K562 (cell line): ENCODE measurements at regions not wholly inside any gene's neighbourhood (a gene's known extent, or its start where the extent isn't known, plus 50 kb on each side); places are given as distances from the start of the nearest gene placed in this dataset.

Experiments
- AFF1 ChIP-seq, 2 experiments: fragments of 450-650 bp; IDR thresholded peaks; 2 replicates each; pipeline ENCODE4 v1.6.1; 2018; ENCODE audit warnings: mild to moderate bottlenecking in 2 of 2, low read depth in 1 of 2; ENCODE audit not compliant: partially characterized antibody in 2 of 2
- AFF4 ChIP-seq: sonication (generic); formaldehyde crosslinking; IDR thresholded peaks from 2 replicates; pipeline ENCODE4 v1.8.0; 2023; ENCODE audit warnings: mild to moderate bottlenecking, missing genetic modification reagents
- CBFA2T2 ChIP-seq: fragments of 450-650 bp; conservative IDR thresholded peaks from 2 replicates; pipeline ENCODE4 v1.6.1; 2017; ENCODE audit warnings: mild to moderate bottlenecking
- GTF2E2 ChIP-seq: fragments of 200-800 bp; sonication (Bioruptor generic); IDR thresholded peaks from 2 replicates; pipeline ENCODE4 v1.6.1; 2016; ENCODE audit warnings: missing genetic modification characterization, missing compliant biosample characterization
- HOXB6 ChIP-seq: fragments of 250-450 bp; sonication (Bioruptor Pico); IDR thresholded peaks from 2 replicates; pipeline ENCODE4 v1.5.1; 2022; ENCODE audit warnings: mild to moderate bottlenecking, borderline replicate concordance
- KLF6 ChIP-seq: fragments of 250-450 bp; sonication (Bioruptor Pico); IDR thresholded peaks from 2 replicates; pipeline ENCODE4 v1.4.0; 2020; ENCODE audit warnings: mild to moderate bottlenecking, moderate library complexity, borderline replicate concordance
- MXD1 ChIP-seq: fragments of 250-450 bp; sonication (Bioruptor Pico); IDR thresholded peaks from 2 replicates; pipeline ENCODE4 v1.8.0; 2021; ENCODE audit warnings: borderline replicate concordance, mild to moderate bottlenecking, moderate library complexity; ENCODE audit not compliant: poor library complexity, severe bottlenecking
- RAD51 ChIP-seq: fragments of 450-650 bp; IDR thresholded peaks from 2 replicates; pipeline ENCODE4 v1.7.1; 2016; ENCODE audit warnings: low read depth, mild to moderate bottlenecking, borderline replicate concordance
- TFE3 ChIP-seq: fragments of 450-650 bp; formaldehyde crosslinking; IDR thresholded peaks from 2 replicates; pipeline ENCODE4 v1.4.0; 2020; ENCODE audit warnings: mild to moderate bottlenecking, mixed read lengths
- TOE1 ChIP-seq, 2 experiments: fragments of 450-650 bp in 1 of 2; sonication (generic) in 1 of 2; formaldehyde crosslinking in 1 of 2; IDR thresholded peaks; 2 replicates each; pipeline versions ENCODE4 v1.7.1 to v1.8.0; 2016 to 2022; ENCODE audit warnings: borderline replicate concordance in 2 of 2, mild to moderate bottlenecking in 2 of 2, antibody characterized with exemption in 1 of 2, inconsistent platforms in 1 of 2, low read depth in 1 of 2, missing genetic modification reagents in 1 of 2, moderate library complexity in 1 of 2
- XRCC5 ChIP-seq: fragments of 200-400 bp; formaldehyde crosslinking; IDR thresholded peaks from 2 replicates; pipeline ENCODE4 v1.6.1; 2017; ENCODE audit warnings: low read depth, mild to moderate bottlenecking, low read length
- ZNF12 ChIP-seq: sonication (generic); formaldehyde crosslinking; IDR thresholded peaks from 2 replicates; pipeline ENCODE4 v1.4.0; 2020; ENCODE audit warnings: mild to moderate bottlenecking, missing genetic modification reagents
- ZNF143 ChIP-seq: sonication (generic); formaldehyde crosslinking; IDR thresholded peaks from 2 replicates; pipeline ENCODE4 v1.9.0; 2022; ENCODE audit warnings: mild to moderate bottlenecking, missing genetic modification reagents
- ZNF263 ChIP-seq: sonication (generic); formaldehyde crosslinking; IDR thresholded peaks from 2 replicates; pipeline ENCODE4 v1.8.0; 2022; ENCODE audit warnings: mild to moderate bottlenecking, missing genetic modification reagents, borderline replicate concordance
- ZNF696 ChIP-seq: fragments of 250-450 bp; sonication (Bioruptor Pico); conservative IDR thresholded peaks from 2 replicates; pipeline ENCODE4 v1.4.0; 2020; ENCODE audit warnings: mild to moderate bottlenecking, moderate library complexity
- TF ChIP-seq, protein P1 (sequence below): sonication (generic); formaldehyde crosslinking; IDR thresholded peaks from 2 replicates; pipeline ENCODE4 v1.5.0; 2020; ENCODE audit warnings: missing genetic modification reagents

DNA sequence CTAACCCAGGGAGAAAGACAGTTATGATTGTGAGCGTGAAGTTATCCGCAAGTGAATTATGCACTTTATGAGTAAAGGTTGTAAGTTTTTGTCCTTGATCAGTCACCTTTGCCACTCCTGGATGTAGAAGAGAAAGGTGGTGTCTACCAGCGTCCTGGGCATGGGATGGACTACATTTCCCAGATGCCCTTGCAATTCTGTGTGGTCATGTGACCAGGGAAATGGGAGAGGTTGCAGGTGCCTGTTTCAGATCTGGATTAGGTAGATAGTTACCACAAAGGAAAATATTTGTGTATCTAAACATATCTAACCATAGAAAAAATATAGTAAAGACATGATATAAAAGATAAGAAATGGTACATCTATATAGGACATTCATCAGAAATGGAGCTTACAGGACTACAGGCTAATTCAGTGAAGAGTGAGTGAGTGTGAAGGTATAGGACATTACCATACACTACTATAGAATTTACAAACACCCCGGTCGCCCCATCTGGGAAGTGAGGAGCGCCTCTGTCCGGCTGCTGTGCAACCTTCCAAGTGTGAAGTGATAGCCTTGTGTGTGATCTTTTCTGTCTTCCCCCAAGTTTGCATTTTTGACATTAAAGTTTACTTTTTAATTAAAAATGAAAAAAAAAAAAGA lies 51.6 kb upstream of the CACNA1A start (continued):
- TF ChIP-seq RAD51, result peak; percentile 91
- TF ChIP-seq ZNF12 (CRISPR knock-in tag), result no peak
- TF ChIP-seq, protein P1, sequence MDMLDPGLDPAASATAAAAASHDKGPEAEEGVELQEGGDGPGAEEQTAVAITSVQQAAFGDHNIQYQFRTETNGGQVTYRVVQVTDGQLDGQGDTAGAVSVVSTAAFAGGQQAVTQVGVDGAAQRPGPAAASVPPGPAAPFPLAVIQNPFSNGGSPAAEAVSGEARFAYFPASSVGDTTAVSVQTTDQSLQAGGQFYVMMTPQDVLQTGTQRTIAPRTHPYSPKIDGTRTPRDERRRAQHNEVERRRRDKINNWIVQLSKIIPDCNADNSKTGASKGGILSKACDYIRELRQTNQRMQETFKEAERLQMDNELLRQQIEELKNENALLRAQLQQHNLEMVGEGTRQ (CRISPR knock-in tag), result peak; percentile 91
- peak; percentile 91 for TF ChIP-seq TFE3 (CRISPR knock-in tag)
- TF ChIP-seq ZNF263 (CRISPR knock-in tag), result no peak
- TF ChIP-seq AFF1 (IDR thresholded peaks at IDR 0.05; ENCODE audit: low read depth in 1 of 2, partially characterized antibody in 2 of 2), result peak in 1 of 2 experiments; percentile 60
- TF ChIP-seq MXD1, result no peak
- TF ChIP-seq ZNF143 (CRISPR knock-in tag), result peak; percentile 79
- TF ChIP-seq AFF4, result no peak
- TF ChIP-seq KLF6 (CRISPR knock-in tag), result no peak
- TF ChIP-seq GTF2E2 (tag), result no peak
- peak; percentile 53 for TF ChIP-seq CBFA2T2
- TF ChIP-seq TOE1 (IDR thresholded peaks at IDR 0.05; ENCODE audit: borderline replicate concordance), result peak; percentile 92
- TF ChIP-seq TOE1 (CRISPR knock-in tag; IDR thresholded peaks at IDR 0.05; ENCODE audit: borderline replicate concordance, low read depth), result no peak
- no peak for TF ChIP-seq ZNF696
- TF ChIP-seq HOXB6 (CRISPR knock-in tag), result no peak
- no peak for TF ChIP-seq XRCC5
